ENCODE measurements at regions not wholly inside any gene's neighbourhood (a gene's known extent, or its start where the extent isn't known, plus 50 kb on each side); places are given as distances from the start of the nearest gene placed in this dataset.
"Not testable (repeated sequence)": the region's sequence is repeated elsewhere in the genome, so short reads cannot be mapped to it uniquely, and the experiment has no call there.

- not testable (repeated sequence) for TF ChIP-seq CTCF (conservative IDR thresholded peaks at IDR 0.05 in 1 of 2, IDR thresholded peaks at IDR 0.05 in 1 of 2; ENCODE audit: extremely low read depth in 1 of 2, insufficient read depth in 1 of 2, low read depth in 1 of 2, low read length in 2 of 2); EZH2 (IDR thresholded peaks at IDR 0.05; ENCODE audit: borderline replicate concordance, low read length)
Observed at GRCh38 chr2:67589121-67589520, 192.0 kb downstream of the ETAA1 start.
